IMR-90 (cell line): ENCODE measurements at regions not wholly inside any gene's neighbourhood (a gene's known extent, or its start where the extent isn't known, plus 50 kb on each side); places are given as distances from the start of the nearest gene placed in this dataset.

Source experiments
- ATAC-seq: fragments of 200-7000 bp; cut with Tn5 transposase; 2 replicates; pipeline ENCODE4 v1.9.1; 2020; ENCODE audit warnings: low read depth, mild to moderate bottlenecking, moderate library complexity
- BruUV-seq: library from RNA; stranded (reverse); fragments of 400-500 nt; replicated peaks from 2 replicates; lab custom pipeline; 2021; lab: Mats Ljungman, UMichigan
- CTCF ChIA-PET: fragments of 300-600 bp; formaldehyde crosslinking; extraction: SDS; loops from one replicate; lab custom pipeline; 2021; ENCODE audit warnings: antibody characterized with exemption; lab: Yijun Ruan, JAX
- POLR2A ChIA-PET: fragments of 300-600 bp; sonication (Branson Sonifier 250); formaldehyde crosslinking; loops from one replicate; lab custom pipeline; 2022; ENCODE audit warnings: antibody characterized with exemption; ENCODE audit not compliant: unreplicated experiment; lab: Charles Lee
- DNase-seq: peaks from one replicate; pipeline ENCODE4 v3.0.0; 2013
- H2AFZ ChIP-seq: replicated peaks from 2 replicates; pipeline ENCODE3; 2013; ENCODE audit warnings: low read length, mild to moderate bottlenecking; ENCODE audit not compliant: poor library complexity
- H2AK5ac ChIP-seq: 2 replicates; pipeline ENCODE4 v1.6.1; 2013; ENCODE audit warnings: low read depth, low read length, inconsistent platforms
- H2AK9ac ChIP-seq: replicated peaks from 2 replicates; pipeline ENCODE3; 2013; ENCODE audit warnings: mild to moderate bottlenecking, low read depth, low read length, moderate library complexity; ENCODE audit not compliant: poor library complexity
- H2BK120ac ChIP-seq: 2 replicates; pipeline ENCODE4 v1.6.1; 2013; ENCODE audit warnings: low read depth, low read length, inconsistent platforms
- H2BK15ac ChIP-seq: 3 replicates; pipeline ENCODE4 v1.6.1; 2013; ENCODE audit warnings: low read depth, low read length, inconsistent platforms
- H2BK20ac ChIP-seq: 2 replicates; pipeline ENCODE4 v1.6.1; 2013; ENCODE audit warnings: low read depth, mild to moderate bottlenecking, inconsistent platforms, low read length, moderate library complexity
- H2BK5ac ChIP-seq: 2 replicates; pipeline ENCODE4 v1.6.1; 2013; ENCODE audit warnings: mild to moderate bottlenecking, low read depth, low read length, inconsistent platforms; ENCODE audit not compliant: poor library complexity, severe bottlenecking
- H3K14ac ChIP-seq: replicated peaks from 2 replicates; pipeline ENCODE4 v1.6.1; 2013; ENCODE audit warnings: low read depth, low read length, inconsistent platforms
- H3K18ac ChIP-seq: 2 replicates; pipeline ENCODE4 v1.6.1; 2013; ENCODE audit warnings: low read depth, low read length, control low read depth
- H3K23ac ChIP-seq: 2 replicates; pipeline ENCODE4 v1.6.1; 2013; ENCODE audit warnings: low read depth, low read length, inconsistent platforms
- H3K27ac ChIP-seq: 2 replicates; pipeline ENCODE4 v1.5.1; 2013; ENCODE audit warnings: mild to moderate bottlenecking, control low read depth, low read length; ENCODE audit not compliant: insufficient read depth
- H3K27me3 ChIP-seq: 2 replicates; pipeline ENCODE4 v1.6.1; 2013; ENCODE audit warnings: low read length; ENCODE audit not compliant: control insufficient read depth, insufficient read depth
- H3K36me3 ChIP-seq: 2 replicates; pipeline ENCODE4 v1.6.1; 2013; ENCODE audit warnings: low read length, mixed read lengths; ENCODE audit not compliant: control insufficient read depth, insufficient read depth
- H3K4ac ChIP-seq: 2 replicates; pipeline ENCODE4 v1.6.1; 2013; ENCODE audit warnings: low read depth, low read length, inconsistent platforms
- H3K4me1 ChIP-seq: 2 replicates; pipeline ENCODE4 v1.6.1; 2013; ENCODE audit warnings: low read length, mixed read lengths; ENCODE audit not compliant: control insufficient read depth, insufficient read depth
- H3K4me2 ChIP-seq: 2 replicates; pipeline ENCODE4 v1.6.1; 2013; ENCODE audit warnings: low read depth, mild to moderate bottlenecking, control low read depth, low read length, moderate library complexity
- H3K4me3 ChIP-seq: 2 replicates; pipeline ENCODE4 v1.5.1; 2013; ENCODE audit warnings: low read depth, mild to moderate bottlenecking, control low read depth, low read length, moderate library complexity; ENCODE audit not compliant: insufficient read depth
- H3K56ac ChIP-seq: 2 replicates; pipeline ENCODE4 v1.6.1; 2013; ENCODE audit warnings: low read length, inconsistent platforms; ENCODE audit not compliant: insufficient read depth; ENCODE audit errors: extremely low read depth
- H3K79me1 ChIP-seq, 2 experiments: 2 replicates each; pipeline ENCODE4 v1.6.1; 2013; ENCODE audit warnings: low read length in 2 of 2, inconsistent platforms in 1 of 2, low read depth in 1 of 2
- H3K9ac ChIP-seq: 2 replicates; pipeline ENCODE4 v1.6.1; 2013; ENCODE audit warnings: low read depth, low read length, control low read depth
- H3K9me1 ChIP-seq: 2 replicates; pipeline ENCODE4 v1.6.1; 2013; ENCODE audit warnings: low read length, inconsistent platforms; ENCODE audit not compliant: insufficient read depth
- H3K9me3 ChIP-seq: 2 replicates; pipeline ENCODE4 v1.6.1; 2013; ENCODE audit warnings: low read length; ENCODE audit not compliant: control insufficient read depth, insufficient read depth
- H4K20me1 ChIP-seq: 2 replicates; pipeline ENCODE4 v1.6.1; 2013; ENCODE audit warnings: low read length, inconsistent platforms; ENCODE audit not compliant: insufficient read depth
- H4K5ac ChIP-seq: 2 replicates; pipeline ENCODE4 v1.6.1; 2013; ENCODE audit warnings: mild to moderate bottlenecking, low read depth, low read length, control low read depth
- H4K8ac ChIP-seq, 2 experiments: 2 replicates each; pipeline ENCODE4 v1.6.1; 2013; ENCODE audit warnings: low read depth in 2 of 2, low read length in 2 of 2, control low read depth in 1 of 2, inconsistent platforms in 1 of 2
- H4K91ac ChIP-seq: 2 replicates; pipeline ENCODE4 v1.6.1; 2013; ENCODE audit warnings: low read depth, low read length, inconsistent platforms; ENCODE audit not compliant: insufficient read depth
- BHLHE40 ChIP-seq: fragments of 150-350 bp; IDR thresholded peaks from 2 replicates; pipeline ENCODE4 v1.6.1; 2016; ENCODE audit warnings: mild to moderate bottlenecking, low read depth, low read length
- MAFK ChIP-seq: IDR thresholded peaks from 2 replicates; pipeline ENCODE4 v1.6.1; 2012; ENCODE audit warnings: low read depth, low read length, improper control_type of control experiment
- MXI1 ChIP-seq: IDR thresholded peaks from 2 replicates; pipeline ENCODE4 v1.6.1; 2012; ENCODE audit warnings: low read depth, mild to moderate bottlenecking, low read length, moderate library complexity, borderline replicate concordance
- WGBS, 2 experiments: methylation state at CpG; one replicate each; pipeline versions ENCODE4 v1.1.5 to v1.1.7; 2013; ENCODE audit warnings: missing lambda C conversion rate in 2 of 2; ENCODE audit not compliant: insufficient read length in 1 of 2; ENCODE audit errors: extremely low coverage in 2 of 2; 5-methylcytosine and 5-hydroxymethylcytosine counted together
- dilution Hi-C: fragments of 300-500 bp; cut with HindIII; formaldehyde crosslinking; loops from one replicate; pipeline ENCODE4 v1.14.3; 2018; ENCODE audit warnings: low sequenced_read_pairs; ENCODE audit not compliant: unreplicated experiment
- in situ Hi-C: fragments of 300-500 bp; cut with MboI; formaldehyde crosslinking; loops from 3 replicates; pipeline ENCODE4 v1.14.3; 2019; ENCODE audit warnings: low sequenced_read_pairs, inconsistent platforms, mixed read lengths
- intact Hi-C: fragments of 100-400 bp; cut with micrococcal nuclease; formaldehyde crosslinking; loops from 2 replicates; pipeline ENCODE4 v1.10.0; 2022
- TF ChIP-seq, protein P1 (sequence below): fragments of 150-350 bp; IDR thresholded peaks from 2 replicates; pipeline ENCODE4 v1.6.1; 2017; ENCODE audit warnings: mild to moderate bottlenecking, antibody characterized with exemption, low read length, low read depth

DNA sequence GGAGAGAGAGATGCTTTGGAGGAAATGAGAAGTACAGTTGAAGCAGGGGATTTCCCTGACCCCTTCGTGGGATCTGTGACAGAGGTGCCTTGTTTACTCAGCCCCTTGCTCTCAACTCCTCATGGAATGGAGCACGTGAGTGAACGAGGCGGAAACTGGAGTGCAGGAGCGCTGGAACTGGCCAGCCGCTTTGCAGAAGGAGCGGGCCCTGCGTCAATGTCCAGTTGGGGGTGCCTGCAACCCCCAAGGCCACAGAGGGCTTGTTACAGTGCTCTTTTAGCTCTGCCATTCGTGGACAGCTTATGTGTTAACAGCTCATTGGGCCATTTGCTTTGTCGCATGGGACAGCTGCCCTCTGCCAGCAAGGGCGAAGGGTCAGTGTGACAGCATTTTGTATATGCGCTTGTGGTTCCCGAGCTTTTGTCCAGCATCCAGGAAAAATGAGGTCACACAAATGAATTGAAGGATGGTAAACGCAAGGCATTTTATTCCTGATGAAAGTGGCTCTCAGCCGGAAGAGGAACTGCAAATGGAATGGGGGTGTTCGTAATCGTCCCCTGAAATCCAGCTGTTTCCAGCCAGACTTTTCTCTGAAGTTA, 1395.1 kb downstream of the CDH8 start:
- BruUV-seq = no TSS peak
- H2BK120ac ChIP-seq = no peak overlapping the region
- no peaks in the 10 kb centered on the region for H3K79me1 ChIP-seq
- H4K20me1 ChIP-seq = no peaks in the 10 kb centered on the region
- no peaks in the 10 kb centered on the region for H3K27me3 ChIP-seq
- H2AK9ac ChIP-seq = no peak overlapping the region
- H2BK5ac ChIP-seq = no peak overlapping the region
- peaks cover 7% of the 10 kb centered on the region for H3K9me3 ChIP-seq
- no peaks in the 10 kb centered on the region for H3K9me1 ChIP-seq
- WGBS, 2 experiments = 46% methylated on average over 5 of the region's 17 CpGs; no CpG with 5 or more reads in 1 of the 2 experiments
- ChIA-PET CTCF (no interaction called here), POLR2A (no interaction called here)
- no peak overlapping the region for H4K5ac ChIP-seq
- H3K4me1 ChIP-seq = no peaks in the 10 kb centered on the region
- no peaks in the 10 kb centered on the region for H3K36me3 ChIP-seq
- dilution Hi-C loops (no loop called here), intact Hi-C loops (no loop called here), in situ Hi-C loops (no loop called here)
- H3K4ac ChIP-seq = no peak overlapping the region
- no peak overlapping the region for H4K91ac ChIP-seq
- H3K23ac ChIP-seq = no peak overlapping the region
- H3K18ac ChIP-seq = no peak overlapping the region
- no peak overlapping the region for H3K4me3 ChIP-seq
- no peak overlapping the region for H2AFZ ChIP-seq
- no peak overlapping the region for H3K27ac ChIP-seq
- no peak overlapping the region for H3K4me2 ChIP-seq
- no peak overlapping the region for H2BK15ac ChIP-seq
- no peak overlapping the region for H4K8ac ChIP-seq
- no peak overlapping the region for H2AK5ac ChIP-seq
- TF ChIP-seq MAFK (no peak), MXI1 (no peak), BHLHE40 (no peak)
- TF ChIP-seq, protein P1, sequence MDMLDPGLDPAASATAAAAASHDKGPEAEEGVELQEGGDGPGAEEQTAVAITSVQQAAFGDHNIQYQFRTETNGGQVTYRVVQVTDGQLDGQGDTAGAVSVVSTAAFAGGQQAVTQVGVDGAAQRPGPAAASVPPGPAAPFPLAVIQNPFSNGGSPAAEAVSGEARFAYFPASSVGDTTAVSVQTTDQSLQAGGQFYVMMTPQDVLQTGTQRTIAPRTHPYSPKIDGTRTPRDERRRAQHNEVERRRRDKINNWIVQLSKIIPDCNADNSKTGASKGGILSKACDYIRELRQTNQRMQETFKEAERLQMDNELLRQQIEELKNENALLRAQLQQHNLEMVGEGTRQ = no peak
- H2BK20ac ChIP-seq = no peak overlapping the region
- ATAC-seq (no peak), DNase-seq (no peak)
- no peak overlapping the region for H3K9ac ChIP-seq
- H3K56ac ChIP-seq = no peak overlapping the region
- H3K14ac ChIP-seq = no peak overlapping the region
